GM12878 (cell line): ENCODE measurements at regions not wholly inside any gene's neighbourhood (a gene's known extent, or its start where the extent isn't known, plus 50 kb on each side); places are given as distances from the start of the nearest gene placed in this dataset.

Source experiments
- ATAC-seq: fragments of 200-7000 bp; cut with Tn5 transposase; 3 replicates; pipeline ENCODE4 v1.9.1; 2020; ENCODE audit warnings: mild to moderate bottlenecking, moderate library complexity
- BruUV-seq: library from RNA; stranded (reverse); fragments of 400-500 nt; replicated peaks from 2 replicates; lab custom pipeline; 2021; lab: Mats Ljungman, UMichigan
- CTCF ChIA-PET: fragments of 300-600 bp; sonication (Branson Sonifier 250); formaldehyde crosslinking; extraction: SDS; loops from one replicate; lab custom pipeline; 2021; ENCODE audit warnings: inconsistent platforms; lab: Yijun Ruan, JAX
- POLR2A ChIA-PET: fragments of 350-600 bp; formaldehyde crosslinking; extraction: SDS; loops from one replicate; lab custom pipeline; 2021; ENCODE audit warnings: inconsistent platforms; lab: Charles Lee
- RAD21 ChIA-PET: fragments of 300-600 bp; sonication (Branson Sonifier 250); formaldehyde crosslinking; loops from one replicate; lab custom pipeline; 2023; ENCODE audit warnings: antibody characterized with exemption; ENCODE audit not compliant: unreplicated experiment; lab: Charles Lee
- SMC1A ChIA-PET: fragments of 300-600 bp; sonication (Branson Sonifier 250); formaldehyde crosslinking; loops from one replicate; lab custom pipeline; 2023; ENCODE audit not compliant: unreplicated experiment, uncharacterized antibody; lab: Charles Lee
- DNase-seq: peaks from one replicate; pipeline ENCODE4 v3.0.0-alpha.2; 2011; ENCODE audit warnings: low read depth, low spot score
- FAIRE-seq: peaks from 3 replicates; lab custom pipeline; 2011; peaks lifted over from hg19 to GRCh38; lab: Jason Lieb, UNC
- H2AFZ ChIP-seq: 2 replicates; pipeline ENCODE4 v1.6.0; 2011; ENCODE audit warnings: low read depth, low read length, control low read depth; ENCODE audit not compliant: control insufficient read depth
- H3K27ac ChIP-seq: 2 replicates; pipeline ENCODE4 v1.5.1; 2011; ENCODE audit warnings: control low read depth; ENCODE audit not compliant: control insufficient read depth, insufficient read depth
- H3K27me3 ChIP-seq, 2 experiments: replicated peaks in 1 of 2; 2 replicates each; pipeline versions ENCODE4 v1.6.0 to v1.6.1; 2011; ENCODE audit warnings: low read length in 1 of 2; ENCODE audit not compliant: control insufficient read depth in 2 of 2, insufficient read depth in 2 of 2
- H3K36me3 ChIP-seq, 2 experiments: 2 replicates each; pipeline ENCODE4 v1.5.1; 2011; ENCODE audit warnings: low read length in 1 of 2; ENCODE audit not compliant: control insufficient read depth in 2 of 2, insufficient read depth in 2 of 2
- H3K4me1 ChIP-seq: 2 replicates; pipeline ENCODE4 v1.6.1; 2011; ENCODE audit warnings: mild to moderate bottlenecking, low read length, moderate library complexity, mixed read lengths; ENCODE audit not compliant: control insufficient read depth, insufficient read depth
- H3K4me2 ChIP-seq: 2 replicates; pipeline ENCODE4 v1.6.0; 2011; ENCODE audit warnings: control low read depth; ENCODE audit not compliant: control insufficient read depth, insufficient read depth
- H3K4me3 ChIP-seq: fragments of 200-600 bp; sonication (generic); 2 replicates; pipeline ENCODE4 v1.5.1; 2016
- H3K79me2 ChIP-seq: 2 replicates; pipeline ENCODE4 v1.6.0; 2011; ENCODE audit warnings: low read length; ENCODE audit not compliant: control insufficient read depth, insufficient read depth
- H3K9ac ChIP-seq: 2 replicates; pipeline ENCODE4 v1.8.0; 2011; ENCODE audit warnings: low read length, control low read depth, mixed read lengths; ENCODE audit not compliant: control insufficient read depth, insufficient read depth
- H3K9me3 ChIP-seq: replicated peaks from 3 replicates; pipeline ENCODE4 v1.5.1; 2011; ENCODE audit warnings: mild to moderate bottlenecking, low read length; ENCODE audit not compliant: control insufficient read depth, insufficient read depth
- H4K20me1 ChIP-seq: 2 replicates; pipeline ENCODE4 v1.6.0; 2011; ENCODE audit not compliant: control insufficient read depth, insufficient read depth
- IKZF1 ChIP-seq: fragments of 450-650 bp; conservative IDR thresholded peaks from 2 replicates; pipeline ENCODE4 v1.6.1; 2017; ENCODE audit warnings: antibody characterized with exemption, mild to moderate bottlenecking
- WGBS: methylation state at CpG from one replicate; pipeline ENCODE4 v1.1.6; 2016; ENCODE audit warnings: low lambda C conversion rate; ENCODE audit not compliant: insufficient replicate concordance, insufficient coverage; ENCODE audit errors: missing lambda C conversion rate; 5-methylcytosine and 5-hydroxymethylcytosine counted together
- in situ Hi-C: fragments of 300-500 bp; cut with MboI; formaldehyde crosslinking; loops from 9 replicates; pipeline ENCODE4 v1.14.3; 2018; ENCODE audit warnings: mixed read lengths
- intact Hi-C: fragments of 100-400 bp; cut with micrococcal nuclease; formaldehyde crosslinking; loops from one replicate; pipeline ENCODE4 v1.14.2; 2022; ENCODE audit not compliant: unreplicated experiment
- TF ChIP-seq, protein P1 (sequence below): IDR thresholded peaks from 2 replicates; pipeline ENCODE4 v1.6.1; 2012; ENCODE audit warnings: improper control_type of control experiment, low read depth, low read length; ENCODE audit not compliant: insufficient replicate concordance
- TF ChIP-seq, protein P2 (sequence below): IDR thresholded peaks from 2 replicates; pipeline ENCODE4 v1.6.1; 2012; ENCODE audit warnings: mild to moderate bottlenecking, low read depth, low read length

DNA sequence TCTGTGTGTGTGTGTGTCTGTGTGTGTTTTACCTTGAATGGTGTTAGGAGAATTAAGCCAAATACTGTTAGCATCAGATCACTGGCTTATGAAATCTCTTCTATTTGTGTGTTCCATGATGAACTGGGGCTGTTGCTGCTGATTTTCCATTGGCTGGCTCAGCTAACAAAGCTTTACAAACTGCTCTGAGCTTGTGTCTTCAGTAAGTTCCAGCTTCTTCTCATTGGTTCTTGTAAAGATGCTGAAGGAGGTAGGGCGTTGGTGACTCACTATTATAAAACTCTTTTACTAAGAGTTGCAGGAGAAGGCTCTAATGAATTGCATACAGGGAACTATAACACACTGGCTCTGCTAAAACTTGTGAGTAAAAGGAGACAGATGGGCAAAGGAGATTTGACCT is 136.4 kb upstream of the PRKCQ start (continued):
- TF ChIP-seq, protein P1, sequence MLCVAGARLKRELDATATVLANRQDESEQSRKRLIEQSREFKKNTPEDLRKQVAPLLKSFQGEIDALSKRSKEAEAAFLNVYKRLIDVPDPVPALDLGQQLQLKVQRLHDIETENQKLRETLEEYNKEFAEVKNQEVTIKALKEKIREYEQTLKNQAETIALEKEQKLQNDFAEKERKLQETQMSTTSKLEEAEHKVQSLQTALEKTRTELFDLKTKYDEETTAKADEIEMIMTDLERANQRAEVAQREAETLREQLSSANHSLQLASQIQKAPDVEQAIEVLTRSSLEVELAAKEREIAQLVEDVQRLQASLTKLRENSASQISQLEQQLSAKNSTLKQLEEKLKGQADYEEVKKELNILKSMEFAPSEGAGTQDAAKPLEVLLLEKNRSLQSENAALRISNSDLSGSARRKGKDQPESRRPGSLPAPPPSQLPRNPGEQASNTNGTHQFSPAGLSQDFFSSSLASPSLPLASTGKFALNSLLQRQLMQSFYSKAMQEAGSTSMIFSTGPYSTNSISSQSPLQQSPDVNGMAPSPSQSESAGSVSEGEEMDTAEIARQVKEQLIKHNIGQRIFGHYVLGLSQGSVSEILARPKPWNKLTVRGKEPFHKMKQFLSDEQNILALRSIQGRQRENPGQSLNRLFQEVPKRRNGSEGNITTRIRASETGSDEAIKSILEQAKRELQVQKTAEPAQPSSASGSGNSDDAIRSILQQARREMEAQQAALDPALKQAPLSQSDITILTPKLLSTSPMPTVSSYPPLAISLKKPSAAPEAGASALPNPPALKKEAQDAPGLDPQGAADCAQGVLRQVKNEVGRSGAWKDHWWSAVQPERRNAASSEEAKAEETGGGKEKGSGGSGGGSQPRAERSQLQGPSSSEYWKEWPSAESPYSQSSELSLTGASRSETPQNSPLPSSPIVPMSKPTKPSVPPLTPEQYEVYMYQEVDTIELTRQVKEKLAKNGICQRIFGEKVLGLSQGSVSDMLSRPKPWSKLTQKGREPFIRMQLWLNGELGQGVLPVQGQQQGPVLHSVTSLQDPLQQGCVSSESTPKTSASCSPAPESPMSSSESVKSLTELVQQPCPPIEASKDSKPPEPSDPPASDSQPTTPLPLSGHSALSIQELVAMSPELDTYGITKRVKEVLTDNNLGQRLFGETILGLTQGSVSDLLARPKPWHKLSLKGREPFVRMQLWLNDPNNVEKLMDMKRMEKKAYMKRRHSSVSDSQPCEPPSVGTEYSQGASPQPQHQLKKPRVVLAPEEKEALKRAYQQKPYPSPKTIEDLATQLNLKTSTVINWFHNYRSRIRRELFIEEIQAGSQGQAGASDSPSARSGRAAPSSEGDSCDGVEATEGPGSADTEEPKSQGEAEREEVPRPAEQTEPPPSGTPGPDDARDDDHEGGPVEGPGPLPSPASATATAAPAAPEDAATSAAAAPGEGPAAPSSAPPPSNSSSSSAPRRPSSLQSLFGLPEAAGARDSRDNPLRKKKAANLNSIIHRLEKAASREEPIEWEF, result no peak
- TF ChIP-seq, all 136 proteins: peak for 0

DNA sequence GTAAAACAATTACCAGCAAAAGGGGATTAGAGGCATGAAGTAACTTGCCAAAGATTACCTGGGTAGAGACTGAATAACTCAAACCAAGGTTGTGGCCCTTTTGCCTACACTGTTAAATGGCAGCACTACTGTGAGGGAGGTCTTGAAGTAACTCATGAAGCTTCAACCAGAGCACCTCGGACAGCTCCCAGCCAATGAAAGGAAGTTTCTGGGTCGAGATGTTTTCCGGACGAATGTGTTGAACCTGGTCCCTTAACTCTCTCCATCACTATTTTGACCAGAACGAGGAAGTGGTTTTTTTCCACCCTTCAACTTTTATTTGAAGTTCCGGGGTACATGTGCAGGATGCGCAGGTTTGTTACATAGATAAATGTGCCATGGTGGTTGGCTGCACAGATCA is 133.6 kb upstream of the PRKCQ start:
- intact Hi-C loops, result no loop called here
- H3K27me3 ChIP-seq, result no peaks in the 10 kb centered on the region
- DNase-seq (no peak), FAIRE-seq (no peak), ATAC-seq (no peak)
- H3K4me1 ChIP-seq, result no peaks in the 10 kb centered on the region
- no peak overlapping the region for H3K27ac ChIP-seq
- 16% methylated on average over 7 of the region's 7 CpGs for WGBS
- in situ Hi-C loops, result no loop called here
- POLR2A ChIA-PET, result no interaction called here
- H3K4me3 ChIP-seq, result no peak overlapping the region
- H3K36me3 ChIP-seq, result no peaks in the 10 kb centered on the region
- SMC1A ChIA-PET, result no interaction called here
- BruUV-seq, result no TSS peak
- no peak overlapping the region for H3K4me2 ChIP-seq
- no peaks in the 10 kb centered on the region for H3K9me3 ChIP-seq
- H4K20me1 ChIP-seq, result no peaks in the 10 kb centered on the region
- no peaks in the 10 kb centered on the region for H3K79me2 ChIP-seq
- CTCF ChIA-PET, result no interaction called here
- no peak overlapping the region for H3K9ac ChIP-seq
- TF ChIP-seq, protein P2, sequence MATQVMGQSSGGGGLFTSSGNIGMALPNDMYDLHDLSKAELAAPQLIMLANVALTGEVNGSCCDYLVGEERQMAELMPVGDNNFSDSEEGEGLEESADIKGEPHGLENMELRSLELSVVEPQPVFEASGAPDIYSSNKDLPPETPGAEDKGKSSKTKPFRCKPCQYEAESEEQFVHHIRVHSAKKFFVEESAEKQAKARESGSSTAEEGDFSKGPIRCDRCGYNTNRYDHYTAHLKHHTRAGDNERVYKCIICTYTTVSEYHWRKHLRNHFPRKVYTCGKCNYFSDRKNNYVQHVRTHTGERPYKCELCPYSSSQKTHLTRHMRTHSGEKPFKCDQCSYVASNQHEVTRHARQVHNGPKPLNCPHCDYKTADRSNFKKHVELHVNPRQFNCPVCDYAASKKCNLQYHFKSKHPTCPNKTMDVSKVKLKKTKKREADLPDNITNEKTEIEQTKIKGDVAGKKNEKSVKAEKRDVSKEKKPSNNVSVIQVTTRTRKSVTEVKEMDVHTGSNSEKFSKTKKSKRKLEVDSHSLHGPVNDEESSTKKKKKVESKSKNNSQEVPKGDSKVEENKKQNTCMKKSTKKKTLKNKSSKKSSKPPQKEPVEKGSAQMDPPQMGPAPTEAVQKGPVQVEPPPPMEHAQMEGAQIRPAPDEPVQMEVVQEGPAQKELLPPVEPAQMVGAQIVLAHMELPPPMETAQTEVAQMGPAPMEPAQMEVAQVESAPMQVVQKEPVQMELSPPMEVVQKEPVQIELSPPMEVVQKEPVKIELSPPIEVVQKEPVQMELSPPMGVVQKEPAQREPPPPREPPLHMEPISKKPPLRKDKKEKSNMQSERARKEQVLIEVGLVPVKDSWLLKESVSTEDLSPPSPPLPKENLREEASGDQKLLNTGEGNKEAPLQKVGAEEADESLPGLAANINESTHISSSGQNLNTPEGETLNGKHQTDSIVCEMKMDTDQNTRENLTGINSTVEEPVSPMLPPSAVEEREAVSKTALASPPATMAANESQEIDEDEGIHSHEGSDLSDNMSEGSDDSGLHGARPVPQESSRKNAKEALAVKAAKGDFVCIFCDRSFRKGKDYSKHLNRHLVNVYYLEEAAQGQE, result peak; percentile 65; the same call in 1 of the 2 replicates
- no peak for TF ChIP-seq IKZF1
- no peak overlapping the region for H2AFZ ChIP-seq
- RAD21 ChIA-PET, result no interaction called here
